Memory B cell (primary cell): ENCODE measurements at regions not wholly inside any gene's neighbourhood (a gene's known extent, or its start where the extent isn't known, plus 50 kb on each side); places are given as distances from the start of the nearest gene placed in this dataset.

Experiments
- ATAC-seq: fragments of 150-1000 bp; cut with Tn5 transposase; 2 replicates; pipeline ENCODE4 v1.10.0; 2021; ENCODE audit warnings: low read depth, mild to moderate bottlenecking, moderate library complexity
- DNase-seq, 2 donors: peaks; one replicate each; pipeline ENCODE4 v3.0.0; 2022; ENCODE audit warnings: low spot score in 2 of 2
- H3K27ac Mint-ChIP-seq: one replicate; pipeline ENCODE4 v1.8.0; 2022; ENCODE audit warnings: mild to moderate bottlenecking, moderate library complexity, mixed read lengths
- H3K27me3 Mint-ChIP-seq: one replicate; pipeline ENCODE4 v1.8.0; 2022; ENCODE audit warnings: mixed read lengths
- H3K36me3 Mint-ChIP-seq: one replicate; pipeline ENCODE4 v1.8.0; 2022; ENCODE audit warnings: mild to moderate bottlenecking, mixed read lengths
- H3K4me1 Mint-ChIP-seq: one replicate; pipeline ENCODE4 v1.8.0; 2022; ENCODE audit warnings: mixed read lengths
- H3K4me3 Mint-ChIP-seq: one replicate; pipeline ENCODE4 v1.8.0; 2022; ENCODE audit warnings: mild to moderate bottlenecking, moderate library complexity, mixed read lengths
- H3K9me3 Mint-ChIP-seq: one replicate; pipeline ENCODE4 v1.8.0; 2022; ENCODE audit warnings: mixed read lengths

DNA sequence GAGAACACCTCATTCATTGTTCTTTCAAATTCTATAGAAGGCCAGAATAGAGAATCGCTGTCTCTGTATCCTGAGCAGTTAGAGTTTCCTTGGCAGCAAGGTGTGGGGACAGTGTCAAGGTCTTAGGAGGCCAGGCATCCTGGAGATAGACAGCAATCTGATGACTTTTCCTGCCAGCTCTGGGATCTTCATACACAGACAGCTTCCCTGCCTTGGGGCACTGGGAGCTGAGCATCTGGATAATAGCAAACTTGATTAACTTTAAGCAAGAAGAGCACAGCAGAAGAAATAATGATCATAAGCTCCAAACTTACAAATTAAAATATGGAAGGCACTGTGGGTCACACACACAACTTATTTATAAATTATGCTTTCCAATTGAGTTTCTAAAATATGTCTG lies 86.1 kb upstream of the STK32A start:
- no peak overlapping the region for H3K27ac Mint-ChIP-seq
- no peak overlapping the region for H3K4me3 Mint-ChIP-seq
- H3K9me3 Mint-ChIP-seq: peaks cover 7% of the 10 kb centered on the region
- DNase-seq (no peak), ATAC-seq (no peak)
- H3K27me3 Mint-ChIP-seq: no peaks in the 10 kb centered on the region
- H3K4me1 Mint-ChIP-seq: no peaks in the 10 kb centered on the region
- no peaks in the 10 kb centered on the region for H3K36me3 Mint-ChIP-seq

GRCh38 chr5:147152086-147152485 lies 82.7 kb upstream of the STK32A start:
- no peaks in the 10 kb centered on the region for H3K36me3 Mint-ChIP-seq
- H3K27me3 Mint-ChIP-seq: no peaks in the 10 kb centered on the region
- H3K4me3 Mint-ChIP-seq: no peak overlapping the region
- DNase-seq (no peak), ATAC-seq (no peak)
- H3K4me1 Mint-ChIP-seq: no peaks in the 10 kb centered on the region
- no peak overlapping the region for H3K27ac Mint-ChIP-seq
- peaks cover 7% of the 10 kb centered on the region for H3K9me3 Mint-ChIP-seq

DNA sequence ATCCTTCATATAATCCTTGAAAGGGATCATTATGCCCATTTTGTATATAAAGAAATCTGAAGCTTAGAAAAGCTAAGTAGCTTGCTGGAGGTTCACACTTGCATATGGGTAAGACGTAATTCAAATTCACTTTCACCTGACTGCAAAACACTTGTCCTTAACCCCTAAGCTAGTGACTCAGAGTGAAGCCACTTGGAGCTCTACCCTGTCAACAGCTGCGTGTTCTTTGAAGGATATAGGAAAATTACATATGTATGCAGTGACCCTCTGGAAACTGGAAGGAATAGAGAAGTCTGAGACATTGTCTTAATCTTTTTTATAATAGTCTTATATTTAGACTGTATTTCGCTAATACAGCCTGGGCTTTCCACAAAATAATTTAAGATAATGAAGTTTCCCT lies 80.0 kb upstream of the STK32A start:
- no peak overlapping the region for H3K4me3 Mint-ChIP-seq
- H3K4me1 Mint-ChIP-seq: no peaks in the 10 kb centered on the region
- peaks cover 7% of the 10 kb centered on the region for H3K9me3 Mint-ChIP-seq
- no peak for ATAC-seq
- no peak overlapping the region for H3K27ac Mint-ChIP-seq
- H3K36me3 Mint-ChIP-seq: no peaks in the 10 kb centered on the region
- H3K27me3 Mint-ChIP-seq: no peaks in the 10 kb centered on the region
- no peak for DNase-seq

DNA sequence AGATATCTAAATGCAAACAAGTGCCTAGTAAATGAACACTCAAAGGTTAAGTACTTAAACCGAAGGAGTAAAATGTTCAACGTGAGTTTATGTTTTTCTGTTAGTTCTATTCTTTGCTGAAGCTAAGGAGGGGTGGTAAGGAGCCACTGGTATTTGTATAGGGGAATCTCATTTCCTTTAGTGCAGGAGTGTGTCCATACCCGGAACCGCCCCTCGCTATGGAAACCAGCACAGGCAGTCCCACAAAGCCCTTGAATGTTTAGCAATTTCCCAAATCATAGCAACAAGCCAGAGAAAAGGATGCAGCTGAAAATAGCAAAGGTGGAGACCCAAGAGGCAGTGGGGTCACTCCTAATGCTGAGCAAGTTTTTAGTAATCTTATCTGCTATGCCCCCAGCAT lies 78.8 kb upstream of the STK32A start:
- H3K27ac Mint-ChIP-seq: no peak overlapping the region
- no peak overlapping the region for H3K4me3 Mint-ChIP-seq
- no peaks in the 10 kb centered on the region for H3K4me1 Mint-ChIP-seq
- no peak for ATAC-seq
- DNase-seq: no peak
- H3K36me3 Mint-ChIP-seq: no peaks in the 10 kb centered on the region
- H3K27me3 Mint-ChIP-seq: no peaks in the 10 kb centered on the region
- H3K9me3 Mint-ChIP-seq: peaks cover 7% of the 10 kb centered on the region

DNA sequence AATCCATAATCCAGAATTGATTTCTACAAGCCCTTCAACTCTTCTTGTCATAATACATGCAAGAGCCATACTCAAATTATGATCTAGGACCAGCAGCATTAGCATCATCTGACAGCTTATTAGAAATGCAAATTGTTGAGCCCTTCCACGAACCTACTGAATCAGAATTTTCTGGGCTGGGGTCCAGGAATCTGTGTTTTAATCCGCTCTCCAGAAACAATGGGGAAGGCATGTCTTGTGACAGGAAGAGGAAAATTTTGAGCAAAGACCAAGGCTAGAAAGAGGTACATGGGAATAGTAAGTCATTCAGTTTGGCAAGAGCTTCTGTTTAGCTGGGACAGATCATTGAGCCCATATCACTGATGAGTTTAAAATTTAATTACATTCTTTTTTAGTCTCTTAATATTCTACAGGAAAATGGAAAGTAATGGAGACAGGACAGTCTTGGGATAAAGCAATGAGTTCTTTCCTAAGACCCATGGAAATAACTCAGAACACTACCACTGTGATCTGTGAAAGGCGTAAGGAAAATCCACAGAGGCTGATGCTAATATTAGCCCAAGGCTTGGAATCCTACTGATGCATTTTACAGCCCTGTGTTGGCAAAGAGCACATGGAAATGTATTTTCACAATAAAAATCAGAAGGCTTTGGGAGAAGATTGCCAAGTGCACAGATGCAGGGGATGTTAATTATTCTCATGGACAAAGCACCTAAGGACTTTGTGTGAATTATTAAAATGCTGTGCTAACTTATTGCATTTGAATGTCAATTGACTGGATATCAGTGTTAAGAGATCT lies 73.7 kb upstream of the STK32A start:
- Mint-ChIP-seq H3K27ac (no peak overlapping the region), H3K9me3 (peaks cover 2% of the 10 kb centered on the region), H3K27me3 (no peaks in the 10 kb centered on the region), H3K36me3 (no peaks in the 10 kb centered on the region), H3K4me3 (no peak overlapping the region), H3K4me1 (no peaks in the 10 kb centered on the region)
- no peak for ATAC-seq
- no peak for DNase-seq

GRCh38 chr5:147162740-147163139 lies 72.1 kb upstream of the STK32A start:
- DNase-seq (no peak), ATAC-seq (no peak)
- H3K4me3 Mint-ChIP-seq: no peak overlapping the region
- peaks cover 1% of the 10 kb centered on the region for H3K27me3 Mint-ChIP-seq
- peaks cover 4% of the 10 kb centered on the region for H3K9me3 Mint-ChIP-seq
- H3K36me3 Mint-ChIP-seq: no peaks in the 10 kb centered on the region
- H3K27ac Mint-ChIP-seq: no peak overlapping the region
- no peaks in the 10 kb centered on the region for H3K4me1 Mint-ChIP-seq

- Mint-ChIP-seq H3K9me3 (peaks cover 4% of the 10 kb centered on the region), H3K36me3 (no peaks in the 10 kb centered on the region), H3K4me1 (no peaks in the 10 kb centered on the region), H3K27me3 (peaks cover 1% of the 10 kb centered on the region), H3K27ac (no peak overlapping the region), H3K4me3 (no peak overlapping the region)
- DNase-seq (no peak), ATAC-seq (no peak)
Observed at GRCh38 chr5:147167529-147167928, 67.3 kb upstream of the STK32A start.

DNA sequence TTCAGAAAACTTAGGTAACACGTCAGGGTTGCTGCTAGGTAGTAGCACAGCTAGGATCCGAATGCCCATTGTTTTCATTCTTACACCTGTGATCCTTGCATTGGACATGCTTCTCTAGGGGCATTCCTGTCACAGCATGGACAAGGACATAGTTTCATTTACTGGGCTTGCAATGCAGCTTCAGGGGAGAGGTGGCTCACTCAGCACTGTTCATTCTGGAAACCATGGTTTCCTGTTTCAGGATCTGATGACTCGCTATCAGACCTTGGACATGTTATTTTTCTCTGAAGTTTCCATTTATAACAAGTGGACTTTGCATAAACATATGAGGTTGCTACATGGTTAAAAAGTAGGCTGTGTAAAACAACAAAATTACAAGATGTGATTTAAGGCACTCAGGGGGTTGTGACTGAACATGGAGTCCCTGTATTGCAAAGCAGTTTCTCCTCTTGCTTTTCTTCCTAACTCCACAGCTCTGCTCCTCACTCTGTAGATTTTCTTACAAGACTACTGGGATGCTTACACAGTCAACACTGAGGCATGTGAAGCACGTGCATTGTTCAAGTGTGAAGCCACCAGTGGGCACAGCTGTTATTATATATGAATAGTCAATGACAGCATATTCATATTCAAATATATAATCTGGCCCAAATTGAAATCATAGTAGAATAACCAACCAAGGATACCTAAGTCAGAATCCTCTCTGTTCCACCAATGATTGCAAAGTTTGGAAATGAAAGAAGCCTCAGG lies 66.1 kb upstream of the STK32A start:
- Mint-ChIP-seq H3K36me3 (no peaks in the 10 kb centered on the region), H3K9me3 (peaks cover 3% of the 10 kb centered on the region), H3K27me3 (peaks cover 1% of the 10 kb centered on the region), H3K4me1 (no peaks in the 10 kb centered on the region), H3K4me3 (no peak overlapping the region), H3K27ac (no peak overlapping the region)
- no peak for ATAC-seq
- DNase-seq: no peak

GRCh38 chr5:147169399-147169798 lies 65.4 kb upstream of the STK32A start:
- no peak overlapping the region for H3K4me3 Mint-ChIP-seq
- H3K36me3 Mint-ChIP-seq: no peaks in the 10 kb centered on the region
- no peaks in the 10 kb centered on the region for H3K4me1 Mint-ChIP-seq
- DNase-seq (no peak), ATAC-seq (no peak)
- no peak overlapping the region for H3K27ac Mint-ChIP-seq
- H3K27me3 Mint-ChIP-seq: peaks cover 1% of the 10 kb centered on the region
- H3K9me3 Mint-ChIP-seq: peaks cover 3% of the 10 kb centered on the region

GRCh38 chr5:147169901-147170300 lies 64.9 kb upstream of the STK32A start:
- ATAC-seq: no peak
- no peak for DNase-seq
- Mint-ChIP-seq H3K4me3 (no peak overlapping the region), H3K9me3 (peaks cover 3% of the 10 kb centered on the region), H3K27me3 (peaks cover 1% of the 10 kb centered on the region), H3K36me3 (no peaks in the 10 kb centered on the region), H3K4me1 (no peaks in the 10 kb centered on the region), H3K27ac (no peak overlapping the region)

- H3K27ac Mint-ChIP-seq: no peak overlapping the region
- H3K9me3 Mint-ChIP-seq: peaks cover 3% of the 10 kb centered on the region
- H3K4me1 Mint-ChIP-seq: no peaks in the 10 kb centered on the region
- DNase-seq (no peak), ATAC-seq (no peak)
- H3K27me3 Mint-ChIP-seq: peaks cover 1% of the 10 kb centered on the region
- no peaks in the 10 kb centered on the region for H3K36me3 Mint-ChIP-seq
- H3K4me3 Mint-ChIP-seq: no peak overlapping the region
Observed at GRCh38 chr5:147170603-147171002, 64.2 kb upstream of the STK32A start.

DNA sequence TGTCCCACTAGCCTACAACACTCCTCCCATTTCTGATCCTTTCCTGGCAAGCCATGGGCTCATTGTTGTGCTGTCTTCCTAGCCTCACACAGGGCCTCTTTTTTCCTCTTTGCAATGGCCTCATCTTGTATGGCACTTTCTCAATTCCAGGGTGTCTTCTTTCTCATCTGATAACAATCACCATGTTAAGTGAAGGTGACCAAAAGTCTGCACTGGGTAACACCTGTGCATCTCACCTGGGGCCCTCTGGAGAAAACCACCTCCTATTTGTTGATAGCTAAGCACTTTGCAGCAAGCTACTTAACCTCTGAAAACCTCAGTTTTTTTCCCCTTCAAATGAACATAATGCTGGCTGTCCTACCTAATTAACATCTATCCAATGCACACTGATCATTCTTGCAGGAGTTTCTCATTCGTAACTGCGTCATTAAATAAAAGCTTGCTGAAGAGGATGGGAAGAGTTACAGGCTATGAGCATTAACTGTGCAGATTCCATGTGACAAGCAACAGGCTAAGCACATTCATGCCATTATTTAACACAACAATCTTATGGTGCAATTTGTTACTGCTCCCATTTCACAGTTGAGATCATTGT lies 60.1 kb upstream of the STK32A start:
- ATAC-seq: no peak
- Mint-ChIP-seq H3K4me1 (no peaks in the 10 kb centered on the region), H3K36me3 (no peaks in the 10 kb centered on the region), H3K4me3 (no peak overlapping the region), H3K27me3 (no peaks in the 10 kb centered on the region), H3K9me3 (peaks cover 3% of the 10 kb centered on the region), H3K27ac (no peak overlapping the region)
- DNase-seq: no peak

- Mint-ChIP-seq H3K36me3 (no peaks in the 10 kb centered on the region), H3K4me1 (no peaks in the 10 kb centered on the region), H3K9me3 (peaks cover 3% of the 10 kb centered on the region), H3K4me3 (no peak overlapping the region), H3K27ac (no peak overlapping the region), H3K27me3 (no peaks in the 10 kb centered on the region)
- ATAC-seq: no peak
- DNase-seq: no peak
Observed at GRCh38 chr5:147175516-147176097, 59.2 kb upstream of the STK32A start.

- H3K4me1 Mint-ChIP-seq: no peaks in the 10 kb centered on the region
- DNase-seq: no peak
- no peak overlapping the region for H3K27ac Mint-ChIP-seq
- no peak overlapping the region for H3K4me3 Mint-ChIP-seq
- no peak for ATAC-seq
- peaks cover 3% of the 10 kb centered on the region for H3K9me3 Mint-ChIP-seq
- H3K27me3 Mint-ChIP-seq: no peaks in the 10 kb centered on the region
- no peaks in the 10 kb centered on the region for H3K36me3 Mint-ChIP-seq
Observed at GRCh38 chr5:147176422-147176821, 58.4 kb upstream of the STK32A start.
